ENCODE measurements at regions not wholly inside any gene's neighbourhood (a gene's known extent, or its start where the extent isn't known, plus 50 kb on each side); places are given as distances from the start of the nearest gene placed in this dataset.
"Not testable (repeated sequence)": the region's sequence is repeated elsewhere in the genome, so short reads cannot be mapped to it uniquely, and the experiment has no call there.

GRCh38 chr6:132023490-132023889 is 72.3 kb upstream of the CCN2 start:
- Histone ChIP-seq H3K4me1 (peaks cover 0 to 13% of the 10 kb centered on the region in 2 donors), H3K36me3 (no peaks in the 10 kb centered on the region), H3K4me3 (no peak overlapping the region), H3K27ac (no peak overlapping the region), H3K27me3 (no peaks in the 10 kb centered on the region), H3K9me3 (no peaks in the 10 kb centered on the region)
- no peak for DNase-seq (ENCODE audit: low spot score)
- TF ChIP-seq, protein P1, sequence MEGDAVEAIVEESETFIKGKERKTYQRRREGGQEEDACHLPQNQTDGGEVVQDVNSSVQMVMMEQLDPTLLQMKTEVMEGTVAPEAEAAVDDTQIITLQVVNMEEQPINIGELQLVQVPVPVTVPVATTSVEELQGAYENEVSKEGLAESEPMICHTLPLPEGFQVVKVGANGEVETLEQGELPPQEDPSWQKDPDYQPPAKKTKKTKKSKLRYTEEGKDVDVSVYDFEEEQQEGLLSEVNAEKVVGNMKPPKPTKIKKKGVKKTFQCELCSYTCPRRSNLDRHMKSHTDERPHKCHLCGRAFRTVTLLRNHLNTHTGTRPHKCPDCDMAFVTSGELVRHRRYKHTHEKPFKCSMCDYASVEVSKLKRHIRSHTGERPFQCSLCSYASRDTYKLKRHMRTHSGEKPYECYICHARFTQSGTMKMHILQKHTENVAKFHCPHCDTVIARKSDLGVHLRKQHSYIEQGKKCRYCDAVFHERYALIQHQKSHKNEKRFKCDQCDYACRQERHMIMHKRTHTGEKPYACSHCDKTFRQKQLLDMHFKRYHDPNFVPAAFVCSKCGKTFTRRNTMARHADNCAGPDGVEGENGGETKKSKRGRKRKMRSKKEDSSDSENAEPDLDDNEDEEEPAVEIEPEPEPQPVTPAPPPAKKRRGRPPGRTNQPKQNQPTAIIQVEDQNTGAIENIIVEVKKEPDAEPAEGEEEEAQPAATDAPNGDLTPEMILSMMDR (IDR thresholded peaks at IDR 0.05), result no peak

- no peak overlapping the region for H3K27ac ChIP-seq
- no peak overlapping the region for H3K4me3 ChIP-seq
Measured at GRCh38 chr6:132021552-132022375, 70.6 kb upstream of the CCN2 start.

GRCh38 chr6:132020918-132021317 is 69.7 kb upstream of the CCN2 start:
- peak overlapping the region; percentile 61 to 68 for H3K27ac ChIP-seq
- not testable (repeated sequence) for DNase-seq (ENCODE audit: low spot score); H3K36me3 ChIP-seq; H3K27me3 ChIP-seq; H3K4me3 ChIP-seq; H3K9me3 ChIP-seq
- peaks cover 0 to 13% of the 10 kb centered on the region in 2 donors for H3K4me1 ChIP-seq

More at GRCh38 chr6:132021552-132022375, 70.6 kb upstream of the CCN2 start:
- Histone ChIP-seq H3K4me1 (peaks cover 0 to 13% of the 10 kb centered on the region in 2 donors), H3K27me3 (no peaks in the 10 kb centered on the region), H3K36me3 (no peaks in the 10 kb centered on the region), H3K9me3 (no peaks in the 10 kb centered on the region)
- DNase-seq (ENCODE audit: low spot score), result no peak
- TF ChIP-seq, protein P1 (IDR thresholded peaks at IDR 0.05), result no peak

DNA sequence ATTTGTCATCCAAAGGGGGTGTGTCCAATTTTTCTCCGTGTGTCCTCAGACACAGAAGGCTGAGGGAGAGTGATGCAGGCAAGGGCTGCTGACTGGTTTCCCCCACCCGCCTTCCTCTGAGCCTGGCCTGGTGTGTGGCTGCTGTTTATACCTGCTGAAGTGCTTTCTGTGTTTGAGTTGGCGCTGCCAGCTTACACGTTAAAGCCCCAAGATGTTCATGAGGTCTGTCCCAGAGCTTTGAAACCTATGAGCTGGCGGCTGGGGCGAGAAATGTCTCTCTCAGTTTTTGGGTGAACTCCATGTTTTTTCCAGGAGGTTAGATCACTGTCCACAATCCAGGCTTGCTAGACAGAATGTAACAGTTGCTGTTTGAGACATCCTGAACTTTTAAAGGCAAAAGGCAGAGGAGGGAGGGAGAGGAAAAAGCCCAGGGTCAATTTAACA is 69.0 kb upstream of the CCN2 start:
- no peak overlapping the region for H3K4me3 ChIP-seq
- TF ChIP-seq, protein P1 (IDR thresholded peaks at IDR 0.05), result no peak
- no peaks in the 10 kb centered on the region for H3K9me3 ChIP-seq
- H3K4me1 ChIP-seq, result peaks cover 0 to 13% of the 10 kb centered on the region in 2 donors
- no peaks in the 10 kb centered on the region for H3K36me3 ChIP-seq
- peak; percentile 77 for DNase-seq (ENCODE audit: low spot score)
- no peaks in the 10 kb centered on the region for H3K27me3 ChIP-seq
- H3K27ac ChIP-seq, result peak overlapping the region; percentile 61 to 68

DNA sequence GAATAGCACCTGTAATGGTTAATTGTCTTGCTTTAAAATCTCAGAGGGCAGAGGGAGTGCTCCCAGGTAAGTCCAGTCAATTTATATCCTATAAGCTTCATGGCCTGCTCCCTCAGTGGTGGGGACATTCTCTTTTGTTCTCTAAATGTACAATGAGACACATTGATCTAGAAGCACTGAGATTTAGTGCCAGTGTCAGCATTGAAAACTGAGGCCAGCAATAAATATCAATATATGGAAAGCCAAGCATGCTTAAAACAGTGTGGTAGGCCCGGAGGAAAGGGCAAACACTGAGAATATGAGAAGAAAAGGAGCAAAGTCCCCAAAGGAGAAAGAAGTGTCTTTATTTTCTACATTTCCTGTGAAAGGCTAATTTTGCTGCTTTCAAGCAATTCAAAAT is 68.4 kb upstream of the CCN2 start:
- no peaks in the 10 kb centered on the region for H3K36me3 ChIP-seq
- no peaks in the 10 kb centered on the region for H3K27me3 ChIP-seq
- DNase-seq (ENCODE audit: low spot score), result no peak
- peaks cover 0 to 13% of the 10 kb centered on the region in 2 donors for H3K4me1 ChIP-seq
- H3K4me3 ChIP-seq, result no peak overlapping the region
- H3K9me3 ChIP-seq, result no peaks in the 10 kb centered on the region
- TF ChIP-seq, protein P1 (IDR thresholded peaks at IDR 0.05), result no peak
- peak overlapping the region; percentile 42 to 61 for H3K27ac ChIP-seq

GRCh38 chr6:132017942-132018341 is 66.8 kb upstream of the CCN2 start:
- no peak for DNase-seq (ENCODE audit: low spot score)
- TF ChIP-seq, protein P1 (IDR thresholded peaks at IDR 0.05), result no peak
- Histone ChIP-seq H3K27ac (no peak overlapping the region), H3K9me3 (no peaks in the 10 kb centered on the region), H3K27me3 (no peaks in the 10 kb centered on the region), H3K36me3 (no peaks in the 10 kb centered on the region), H3K4me1 (peaks cover 0 to 13% of the 10 kb centered on the region in 2 donors), H3K4me3 (no peak overlapping the region)
